ENCODE measurements at regions not wholly inside any gene's neighbourhood (a gene's known extent, or its start where the extent isn't known, plus 50 kb on each side); places are given as distances from the start of the nearest gene placed in this dataset.

- no peak for DNase-seq
Measured at GRCh38 chr2:120401275-120402066, 55.5 kb downstream of the INHBB start.

GRCh38 chr2:120402067-120402433, 56.1 kb downstream of the INHBB start:
- DNase-seq: no peak

- DNase-seq: no peak
Measured at GRCh38 chr2:120402508-120402907, 56.6 kb downstream of the INHBB start.

- DNase-seq: no peak
Measured at GRCh38 chr2:120403261-120403660, 57.3 kb downstream of the INHBB start.

- DNase-seq: no peak
Measured at GRCh38 chr2:120403676-120404075, 57.7 kb downstream of the INHBB start.

- DNase-seq: no peak
Measured at GRCh38 chr2:120404274-120404673, 58.3 kb downstream of the INHBB start.

- no peak for DNase-seq
Measured at GRCh38 chr2:120404941-120405758, 59.2 kb downstream of the INHBB start.

GRCh38 chr2:120405759-120406099, 59.8 kb downstream of the INHBB start:
- no peak for DNase-seq

GRCh38 chr2:120406566-120406965, 60.6 kb downstream of the INHBB start:
- no peak for DNase-seq

- DNase-seq: no peak
Measured at GRCh38 chr2:120410487-120410886, 64.6 kb downstream of the INHBB start.

GRCh38 chr2:120415060-120415459, 69.1 kb downstream of the INHBB start:
- DNase-seq: no peak

GRCh38 chr2:120415728-120416509, 70.0 kb downstream of the INHBB start:
- no peak for DNase-seq

GRCh38 chr2:120418174-120418787, 72.3 kb downstream of the INHBB start:
- no peak for DNase-seq

- DNase-seq: peak in 1 of 2 experiments; percentile 51
Measured at GRCh38 chr2:120419073-120419472, 73.1 kb downstream of the INHBB start.

- DNase-seq: no peak
Measured at GRCh38 chr2:120419955-120420354, 74.0 kb downstream of the INHBB start.

GRCh38 chr2:120421126-120421829, 75.3 kb downstream of the INHBB start:
- DNase-seq: no peak

- DNase-seq: no peak
Measured at GRCh38 chr2:120421830-120422175, 75.9 kb downstream of the INHBB start.

GRCh38 chr2:120422465-120423160, 76.7 kb downstream of the INHBB start:
- no peak for DNase-seq

GRCh38 chr2:120423167-120423943, 77.4 kb downstream of the INHBB start:
- no peak for DNase-seq

GRCh38 chr2:120424274-120424796, 78.4 kb downstream of the INHBB start:
- DNase-seq: no peak

GRCh38 chr2:120425014-120425413, 79.1 kb downstream of the INHBB start:
- DNase-seq: no peak
